ENCODE measurements at regions not wholly inside any gene's neighbourhood (a gene's known extent, or its start where the extent isn't known, plus 50 kb on each side); places are given as distances from the start of the nearest gene placed in this dataset.
"Not testable (repeated sequence)": the region's sequence is repeated elsewhere in the genome, so short reads cannot be mapped to it uniquely, and the experiment has no call there.

GRCh38 chr9:129430940-129431643 lies 189.8 kb downstream of the C9orf50 start:
- no peak for DNase-seq

GRCh38 chr9:129428864-129429577 lies 191.9 kb downstream of the C9orf50 start:
- DNase-seq: no peak

- no peak for DNase-seq
Measured at GRCh38 chr9:129427149-129427548, 193.8 kb downstream of the C9orf50 start.

GRCh38 chr9:129423755-129424154 lies 197.1 kb downstream of the C9orf50 start:
- DNase-seq: not testable (repeated sequence)

- DNase-seq: no peak
Measured at GRCh38 chr9:129423216-129423615, 197.7 kb downstream of the C9orf50 start.

GRCh38 chr9:129422843-129423192 lies 198.1 kb downstream of the C9orf50 start:
- DNase-seq: no peak

GRCh38 chr9:129422032-129422842 lies 198.7 kb downstream of the C9orf50 start:
- no peak for DNase-seq

GRCh38 chr9:129421371-129421770 lies 199.5 kb downstream of the C9orf50 start:
- DNase-seq: no peak

GRCh38 chr9:129420721-129421120 lies 200.2 kb downstream of the C9orf50 start:
- DNase-seq: no peak

GRCh38 chr9:129419382-129419899 lies 201.5 kb downstream of the C9orf50 start:
- DNase-seq: no peak

GRCh38 chr9:129418451-129418850 lies 202.4 kb downstream of the C9orf50 start:
- DNase-seq: no peak

- no peak for DNase-seq
Measured at GRCh38 chr9:129416821-129417539, 203.9 kb downstream of the C9orf50 start.

GRCh38 chr9:129415942-129416651 lies 204.8 kb downstream of the C9orf50 start:
- no peak for DNase-seq

GRCh38 chr9:129414993-129415941 lies 205.6 kb downstream of the C9orf50 start:
- no peak for DNase-seq

- no peak for DNase-seq
Measured at GRCh38 chr9:129414377-129414992, 206.4 kb downstream of the C9orf50 start.

GRCh38 chr9:129413537-129414376 lies 207.1 kb downstream of the C9orf50 start:
- DNase-seq: peak; percentile 88

GRCh38 chr9:129412814-129413536 lies 207.9 kb downstream of the C9orf50 start:
- peak; percentile 61 for DNase-seq

- not testable (repeated sequence) for DNase-seq
Measured at GRCh38 chr9:129412176-129412813, 208.6 kb downstream of the C9orf50 start.

Data from DMS79 (cell line).